HFF-Myc (cell line): ENCODE measurements at regions not wholly inside any gene's neighbourhood (a gene's known extent, or its start where the extent isn't known, plus 50 kb on each side); places are given as distances from the start of the nearest gene placed in this dataset.

Experiments used
- DNase-seq: peaks from one replicate; pipeline ENCODE4 v3.0.0-alpha.2; 2011; ENCODE audit warnings: low read depth; ENCODE audit errors: extremely low read depth
- H3K4me3 ChIP-seq: replicated peaks from 2 replicates; pipeline ENCODE4 v1.5.1; 2011; ENCODE audit warnings: low read depth, mild to moderate bottlenecking, control low read depth, low read length
- TF ChIP-seq, protein P1 (sequence below): IDR thresholded peaks from 2 replicates; pipeline ENCODE4 v1.5.1; 2012; ENCODE audit warnings: mild to moderate bottlenecking, low read depth, low read length, control low read depth; ENCODE audit errors: missing control alignments

DNA sequence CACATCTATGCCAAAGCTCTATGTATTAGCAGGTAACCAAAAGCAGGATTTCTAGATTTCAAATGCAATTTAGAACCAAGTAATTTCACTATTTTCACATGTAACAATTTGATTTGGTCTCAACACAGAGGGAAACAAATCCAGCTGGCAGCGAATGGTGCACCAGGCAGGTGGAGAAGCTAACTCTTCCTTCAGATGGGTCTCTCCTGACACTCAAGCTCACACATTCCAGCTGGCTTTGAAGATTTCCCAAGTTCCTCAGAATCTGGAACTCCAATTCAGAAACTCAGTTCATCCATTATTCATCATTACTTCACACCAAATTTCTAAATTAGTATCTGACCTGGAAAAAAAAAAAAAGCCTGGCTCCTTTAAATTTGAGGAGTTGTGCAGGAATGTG, 318.1 kb upstream of the NECTIN3 start:
- no peak for DNase-seq
- H3K4me3 ChIP-seq = no peak overlapping the region
- TF ChIP-seq, protein P1, sequence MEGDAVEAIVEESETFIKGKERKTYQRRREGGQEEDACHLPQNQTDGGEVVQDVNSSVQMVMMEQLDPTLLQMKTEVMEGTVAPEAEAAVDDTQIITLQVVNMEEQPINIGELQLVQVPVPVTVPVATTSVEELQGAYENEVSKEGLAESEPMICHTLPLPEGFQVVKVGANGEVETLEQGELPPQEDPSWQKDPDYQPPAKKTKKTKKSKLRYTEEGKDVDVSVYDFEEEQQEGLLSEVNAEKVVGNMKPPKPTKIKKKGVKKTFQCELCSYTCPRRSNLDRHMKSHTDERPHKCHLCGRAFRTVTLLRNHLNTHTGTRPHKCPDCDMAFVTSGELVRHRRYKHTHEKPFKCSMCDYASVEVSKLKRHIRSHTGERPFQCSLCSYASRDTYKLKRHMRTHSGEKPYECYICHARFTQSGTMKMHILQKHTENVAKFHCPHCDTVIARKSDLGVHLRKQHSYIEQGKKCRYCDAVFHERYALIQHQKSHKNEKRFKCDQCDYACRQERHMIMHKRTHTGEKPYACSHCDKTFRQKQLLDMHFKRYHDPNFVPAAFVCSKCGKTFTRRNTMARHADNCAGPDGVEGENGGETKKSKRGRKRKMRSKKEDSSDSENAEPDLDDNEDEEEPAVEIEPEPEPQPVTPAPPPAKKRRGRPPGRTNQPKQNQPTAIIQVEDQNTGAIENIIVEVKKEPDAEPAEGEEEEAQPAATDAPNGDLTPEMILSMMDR = no peak

DNA sequence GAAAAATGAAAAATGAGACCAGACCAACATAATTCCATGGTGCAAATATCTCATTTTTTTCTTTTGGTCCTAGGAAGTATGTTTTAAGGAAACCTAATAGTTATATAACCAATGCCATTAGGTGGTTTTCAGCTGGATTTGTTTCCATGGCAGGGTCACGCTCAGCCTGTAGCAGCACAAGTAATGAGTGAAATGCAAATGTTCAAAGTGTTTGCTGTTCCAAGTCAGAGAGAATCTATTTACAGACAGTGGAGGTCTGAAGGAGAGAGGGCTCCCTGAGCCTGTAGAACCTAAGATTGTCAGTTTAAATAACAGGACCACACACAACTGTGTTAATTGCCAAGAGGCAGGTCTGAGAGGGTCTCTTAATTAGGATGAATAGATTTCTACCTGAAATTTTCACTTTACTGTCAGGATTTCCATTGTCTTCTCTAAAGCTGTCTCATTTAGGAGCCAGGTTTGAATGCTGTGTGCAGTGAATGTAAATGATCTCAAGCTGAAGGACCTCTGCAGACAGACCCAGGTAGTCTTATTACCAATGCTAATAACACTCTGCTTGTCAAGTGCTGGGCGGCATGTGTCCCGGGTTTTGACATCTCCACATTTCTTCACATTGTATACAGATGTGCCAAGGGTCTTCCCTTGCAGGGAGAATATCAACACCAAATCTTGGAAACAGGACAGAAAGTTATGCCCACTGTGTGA, 317.3 kb upstream of the NECTIN3 start:
- TF ChIP-seq, protein P1 = no peak
- no peak for DNase-seq

DNA sequence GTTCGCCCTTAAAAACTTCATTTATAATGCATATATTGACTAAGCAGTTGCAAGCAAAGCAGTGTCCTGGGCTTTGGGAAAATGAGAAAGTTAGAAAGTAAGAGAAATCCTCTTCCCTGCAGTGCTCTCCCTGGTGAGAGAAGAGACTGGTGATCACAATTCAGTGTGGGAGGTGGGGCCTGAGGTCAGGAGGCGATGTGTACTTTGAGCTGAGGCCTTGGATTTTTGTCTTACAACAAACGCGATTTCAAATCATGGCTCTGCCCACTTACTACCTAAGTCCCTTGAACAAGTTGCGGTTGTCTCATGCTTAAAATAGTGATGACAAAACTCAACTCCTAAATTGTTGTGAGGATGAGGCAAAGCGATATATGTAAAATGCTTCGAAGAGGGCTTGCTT, 316.3 kb upstream of the NECTIN3 start:
- DNase-seq = no peak
- TF ChIP-seq, protein P1 = no peak

More for the DNA sequence above, 317.3 kb upstream of the NECTIN3 start:
- no peak overlapping the region for H3K4me3 ChIP-seq

DNA sequence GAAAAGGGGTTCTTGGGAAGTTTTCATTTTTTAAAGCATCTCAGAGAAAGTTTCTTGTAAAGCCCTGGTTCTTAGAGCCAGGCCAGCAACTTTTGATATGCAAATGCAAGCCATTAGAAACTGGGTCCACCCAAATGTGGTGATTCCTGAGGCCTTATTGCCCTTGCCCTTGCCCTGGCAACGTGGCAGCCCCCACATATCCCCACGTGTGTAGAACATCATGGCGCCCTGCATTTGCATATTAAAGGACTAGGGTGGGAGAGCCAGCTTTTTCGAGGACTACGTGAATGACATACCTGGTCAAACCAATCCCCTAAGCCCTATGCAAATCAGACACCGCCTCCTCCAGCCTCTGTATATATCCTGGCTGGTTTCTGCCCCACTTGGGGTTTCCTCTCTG, 314.9 kb upstream of the NECTIN3 start:
- H3K4me3 ChIP-seq = no peak overlapping the region
- no peak for DNase-seq
- TF ChIP-seq, protein P1 = no peak

More for the DNA sequence above, 316.3 kb upstream of the NECTIN3 start:
- no peak overlapping the region for H3K4me3 ChIP-seq

DNA sequence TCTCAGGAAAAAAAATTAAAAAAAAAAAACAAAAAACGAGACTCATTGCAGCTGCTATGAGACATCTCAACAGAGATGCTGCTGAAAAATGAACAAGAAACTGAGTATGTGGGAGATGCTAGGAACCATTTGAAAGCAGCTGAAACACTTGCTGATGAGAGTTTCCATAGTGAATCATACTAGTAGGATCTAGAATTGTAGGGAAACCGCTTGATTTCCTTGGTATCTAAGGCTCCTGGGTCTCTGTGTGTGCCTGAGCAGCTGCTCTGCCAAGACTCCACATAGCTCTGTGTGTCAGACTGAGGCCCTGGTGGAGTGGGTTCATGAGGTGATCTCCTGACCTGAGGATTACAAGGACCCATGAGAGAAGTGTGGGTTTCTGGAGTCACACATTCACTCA, 313.4 kb upstream of the NECTIN3 start:
- no peak overlapping the region for H3K4me3 ChIP-seq
- no peak for DNase-seq
- TF ChIP-seq, protein P1 = no peak

DNA sequence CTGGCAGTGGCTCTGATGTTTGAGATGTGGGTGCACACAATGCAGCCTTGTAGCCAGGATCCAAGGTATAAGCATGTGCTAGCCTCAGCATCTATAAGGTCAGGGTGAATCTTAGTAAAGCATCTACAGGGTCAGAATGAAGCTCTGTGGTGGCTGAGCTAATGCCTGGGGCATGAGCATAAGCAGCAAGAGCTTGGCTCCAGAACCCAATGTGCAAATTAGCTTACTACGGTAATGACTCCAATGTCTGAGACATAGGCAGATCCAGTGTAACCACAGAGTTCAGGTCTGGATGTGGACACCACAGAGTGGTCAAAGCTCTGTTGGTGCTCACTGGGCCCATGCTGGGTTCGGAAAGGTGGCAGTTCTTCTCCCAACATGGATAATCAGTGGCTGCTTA, 304.5 kb upstream of the NECTIN3 start:
- DNase-seq = no peak
- TF ChIP-seq, protein P1 = no peak

DNA sequence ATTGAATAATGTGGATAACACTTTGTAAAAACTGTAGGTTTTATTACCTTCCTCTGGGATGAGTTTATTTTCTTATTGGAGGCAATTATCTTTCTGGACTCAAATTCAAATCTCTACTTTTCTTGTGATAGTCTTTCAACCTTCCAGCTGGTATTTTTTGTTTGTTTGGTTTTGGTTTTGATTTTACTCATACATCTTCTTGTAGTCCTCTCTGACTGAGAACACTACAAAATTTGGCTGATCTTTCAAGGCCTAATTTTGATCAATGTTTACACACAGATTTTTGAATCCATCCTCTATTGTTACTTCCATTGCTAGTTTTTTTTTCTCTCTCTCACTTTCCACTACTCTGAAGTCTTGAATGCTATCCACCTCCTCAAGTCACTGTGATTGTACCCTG, 303.8 kb upstream of the NECTIN3 start:
- TF ChIP-seq, protein P1 = no peak
- no peak for DNase-seq
- H3K4me3 ChIP-seq = no peak overlapping the region

More for the DNA sequence above, 304.5 kb upstream of the NECTIN3 start:
- H3K4me3 ChIP-seq = no peak overlapping the region
